HG03432 (cell line): ENCODE measurements at regions not wholly inside any gene's neighbourhood (a gene's known extent, or its start where the extent isn't known, plus 50 kb on each side); places are given as distances from the start of the nearest gene placed in this dataset.
"Not testable (repeated sequence)": the region's sequence is repeated elsewhere in the genome, so short reads cannot be mapped to it uniquely, and the experiment has no call there.

Experiments
- ATAC-seq: cut with Tn5 transposase; IDR thresholded peaks from one replicate; pipeline ENCODE4 v1.9.1; 2021; ENCODE audit warnings: mild to moderate bottlenecking, moderate library complexity; ENCODE audit not compliant: unreplicated experiment

GRCh38 chr13:108082481-108082880 lies 132.9 kb downstream of the LIG4 start:
- no peak for ATAC-seq

GRCh38 chr13:108077284-108077683 lies 138.1 kb downstream of the LIG4 start:
- ATAC-seq: no peak

- ATAC-seq: not testable (repeated sequence)
These were observed 140.9 kb downstream of the LIG4 start for GRCh38 chr13:108074429-108074828.

GRCh38 chr13:108070925-108071324 lies 144.4 kb downstream of the LIG4 start:
- ATAC-seq: no peak

- no peak for ATAC-seq
These were observed 144.8 kb downstream of the LIG4 start for GRCh38 chr13:108070491-108070890.

- no peak for ATAC-seq
These were observed 145.7 kb downstream of the LIG4 start for GRCh38 chr13:108069521-108070210.

- not testable (repeated sequence) for ATAC-seq
These were observed 151.0 kb downstream of the LIG4 start for GRCh38 chr13:108064372-108064771.

- ATAC-seq: no peak
These were observed 155.2 kb downstream of the LIG4 start for GRCh38 chr13:108060111-108060510.

GRCh38 chr13:108056278-108056677 lies 159.1 kb downstream of the LIG4 start:
- no peak for ATAC-seq

GRCh38 chr13:108049211-108049610 lies 166.1 kb downstream of the LIG4 start:
- ATAC-seq: no peak

GRCh38 chr13:108044954-108045353 lies 170.4 kb downstream of the LIG4 start:
- no peak for ATAC-seq

GRCh38 chr13:108042866-108043265 lies 172.5 kb downstream of the LIG4 start:
- ATAC-seq: not testable (repeated sequence)

- ATAC-seq: no peak
These were observed 178.0 kb downstream of the LIG4 start for GRCh38 chr13:108037348-108037747.

GRCh38 chr13:108036411-108036932 lies 178.9 kb downstream of the LIG4 start:
- no peak for ATAC-seq

GRCh38 chr13:108034909-108035410 lies 180.4 kb downstream of the LIG4 start:
- ATAC-seq: no peak

- peak; percentile 54 for ATAC-seq
These were observed 181.3 kb downstream of the LIG4 start for GRCh38 chr13:108033800-108034707.

- no peak for ATAC-seq
These were observed 183.5 kb downstream of the LIG4 start for GRCh38 chr13:108031865-108032264.

GRCh38 chr13:108030769-108031168 lies 184.6 kb downstream of the LIG4 start:
- no peak for ATAC-seq

GRCh38 chr13:108026680-108027410 lies 188.5 kb downstream of the LIG4 start:
- no peak for ATAC-seq

GRCh38 chr13:108020027-108020426 lies 195.3 kb downstream of the LIG4 start:
- no peak for ATAC-seq

- no peak for ATAC-seq
These were observed 196.9 kb downstream of the LIG4 start for GRCh38 chr13:108018371-108018870.
